Upper lobe of left lung (tissue), 4 donors: ENCODE measurements at regions not wholly inside any gene's neighbourhood (a gene's known extent, or its start where the extent isn't known, plus 50 kb on each side); places are given as distances from the start of the nearest gene placed in this dataset.

Source experiments
- POLR2A ChIP-seq, 4 donors: fragments of 450-650 bp; IDR thresholded peaks; one replicate each; pipeline ENCODE4 v1.5.1; 2016 to 2017; ENCODE audit warnings: antibody characterized with exemption in 4 of 4, mild to moderate bottlenecking in 2 of 4
- POLR2AphosphoS5 ChIP-seq, 2 donors: sonication (generic); formaldehyde crosslinking; IDR thresholded peaks; one replicate each; pipeline ENCODE4 v1.5.1; 2017; ENCODE audit warnings: antibody characterized with exemption in 2 of 2
- TF ChIP-seq, protein P1 (sequence below), 6 experiments: fragments of 450-650 bp in 4 of 6; fragments of 200-600 bp in 2 of 6; sonication (generic) in 2 of 6; IDR thresholded peaks; one replicate each; pipeline ENCODE4 v1.5.1; 2016 to 2019; ENCODE audit warnings: antibody characterized with exemption in 6 of 6

DNA sequence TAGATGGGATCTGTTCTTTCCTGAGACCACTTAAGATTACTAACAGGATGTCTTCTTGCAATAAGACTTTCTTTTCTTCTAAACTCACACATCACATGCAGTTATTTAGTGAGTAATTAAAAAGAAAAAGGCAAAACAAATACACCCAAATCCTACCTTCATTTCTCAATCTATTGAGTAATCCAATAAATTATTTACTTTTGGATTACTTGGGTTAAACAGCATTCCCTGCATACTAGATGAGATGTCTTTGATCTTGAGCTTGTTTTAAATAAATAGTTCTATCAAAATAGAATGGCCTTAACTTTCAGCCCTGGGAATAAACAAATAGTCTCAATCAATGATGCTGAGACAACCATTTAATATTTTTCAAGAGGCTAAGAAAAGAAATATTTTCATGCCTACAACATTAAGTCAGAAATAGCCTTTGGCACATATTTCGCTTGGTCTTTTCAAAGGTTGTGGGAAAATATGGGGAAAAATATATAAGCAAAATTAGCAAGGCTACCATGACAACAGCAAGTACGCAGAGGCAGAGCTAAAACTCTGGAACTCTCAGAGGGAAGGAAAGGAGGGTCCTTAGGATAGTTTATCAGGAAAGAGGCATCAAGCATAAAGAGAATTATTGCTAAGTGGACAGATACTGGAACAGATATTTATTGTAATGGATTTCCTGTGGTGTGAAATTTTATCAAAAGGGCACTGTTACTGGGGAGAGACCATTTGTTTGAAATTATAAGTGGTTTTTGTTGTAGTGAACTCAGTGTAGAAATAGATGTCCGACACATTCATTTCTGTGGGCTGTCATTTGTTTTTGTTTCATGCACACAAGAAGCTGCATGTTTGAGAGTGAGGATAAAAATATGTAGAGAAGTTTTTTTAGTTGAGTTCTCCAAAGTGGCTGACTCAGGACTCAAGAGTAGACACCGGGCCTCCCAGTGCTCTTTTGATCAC is 70.2 kb upstream of the CDH6 start:
- TF ChIP-seq, protein P1, sequence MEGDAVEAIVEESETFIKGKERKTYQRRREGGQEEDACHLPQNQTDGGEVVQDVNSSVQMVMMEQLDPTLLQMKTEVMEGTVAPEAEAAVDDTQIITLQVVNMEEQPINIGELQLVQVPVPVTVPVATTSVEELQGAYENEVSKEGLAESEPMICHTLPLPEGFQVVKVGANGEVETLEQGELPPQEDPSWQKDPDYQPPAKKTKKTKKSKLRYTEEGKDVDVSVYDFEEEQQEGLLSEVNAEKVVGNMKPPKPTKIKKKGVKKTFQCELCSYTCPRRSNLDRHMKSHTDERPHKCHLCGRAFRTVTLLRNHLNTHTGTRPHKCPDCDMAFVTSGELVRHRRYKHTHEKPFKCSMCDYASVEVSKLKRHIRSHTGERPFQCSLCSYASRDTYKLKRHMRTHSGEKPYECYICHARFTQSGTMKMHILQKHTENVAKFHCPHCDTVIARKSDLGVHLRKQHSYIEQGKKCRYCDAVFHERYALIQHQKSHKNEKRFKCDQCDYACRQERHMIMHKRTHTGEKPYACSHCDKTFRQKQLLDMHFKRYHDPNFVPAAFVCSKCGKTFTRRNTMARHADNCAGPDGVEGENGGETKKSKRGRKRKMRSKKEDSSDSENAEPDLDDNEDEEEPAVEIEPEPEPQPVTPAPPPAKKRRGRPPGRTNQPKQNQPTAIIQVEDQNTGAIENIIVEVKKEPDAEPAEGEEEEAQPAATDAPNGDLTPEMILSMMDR (IDR thresholded peaks at IDR 0.05): no peak
- TF ChIP-seq POLR2A (IDR thresholded peaks at IDR 0.05) (no peak), POLR2AphosphoS5 (IDR thresholded peaks at IDR 0.05) (no peak)
